ENCODE measurements at regions not wholly inside any gene's neighbourhood (a gene's known extent, or its start where the extent isn't known, plus 50 kb on each side); places are given as distances from the start of the nearest gene placed in this dataset.

GRCh38 chr9:11323457-11323856 lies 710.7 kb upstream of the PTPRD start:
- TF ChIP-seq CTCF (IDR thresholded peaks at IDR 0.05) (no peak), POLR2A (IDR thresholded peaks at IDR 0.05) (no peak)

Data from heart left ventricle (tissue), 13 donors.